ENCODE measurements at regions not wholly inside any gene's neighbourhood (a gene's known extent, or its start where the extent isn't known, plus 50 kb on each side); places are given as distances from the start of the nearest gene placed in this dataset.
A peak's percentile ranks its signal among the peaks of the same experiment; 100 is the strongest.

DNA sequence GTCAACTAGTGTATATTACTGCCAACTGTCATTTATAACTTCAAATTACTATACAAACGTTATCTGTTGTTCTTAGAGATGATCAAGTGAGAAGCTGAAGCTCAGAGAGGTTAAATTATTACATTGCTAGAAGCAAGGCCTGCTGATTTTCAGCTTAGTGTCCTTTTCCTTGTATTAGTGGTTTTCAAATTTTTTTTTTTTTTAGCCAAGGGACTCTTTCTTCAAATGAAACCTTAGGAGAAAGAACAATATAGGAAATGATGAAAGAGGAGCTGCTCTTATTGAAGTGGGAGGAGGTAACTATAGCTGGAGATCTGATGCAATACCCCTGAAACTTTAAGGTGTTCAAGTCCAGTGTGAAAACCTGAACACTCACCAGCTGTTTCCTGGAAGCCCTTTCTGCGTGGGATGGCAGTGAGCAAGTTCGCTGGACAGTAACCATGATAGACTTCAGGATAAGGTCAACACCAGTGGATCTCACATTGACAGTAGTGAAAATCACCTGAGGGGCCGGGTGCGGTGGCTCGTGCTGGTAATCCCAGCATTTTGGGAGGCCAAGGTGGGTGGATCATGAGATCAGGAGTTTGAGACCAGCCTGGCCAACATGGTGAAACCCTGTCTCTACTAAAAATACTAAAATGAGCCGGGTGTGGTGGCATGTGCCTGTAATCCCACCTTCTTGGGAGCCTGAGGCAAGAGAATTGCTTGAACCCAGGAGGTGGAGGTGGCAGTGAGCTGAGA lies 376.2 kb downstream of the EDEM1 start (continued):
- TF ChIP-seq, protein P1, sequence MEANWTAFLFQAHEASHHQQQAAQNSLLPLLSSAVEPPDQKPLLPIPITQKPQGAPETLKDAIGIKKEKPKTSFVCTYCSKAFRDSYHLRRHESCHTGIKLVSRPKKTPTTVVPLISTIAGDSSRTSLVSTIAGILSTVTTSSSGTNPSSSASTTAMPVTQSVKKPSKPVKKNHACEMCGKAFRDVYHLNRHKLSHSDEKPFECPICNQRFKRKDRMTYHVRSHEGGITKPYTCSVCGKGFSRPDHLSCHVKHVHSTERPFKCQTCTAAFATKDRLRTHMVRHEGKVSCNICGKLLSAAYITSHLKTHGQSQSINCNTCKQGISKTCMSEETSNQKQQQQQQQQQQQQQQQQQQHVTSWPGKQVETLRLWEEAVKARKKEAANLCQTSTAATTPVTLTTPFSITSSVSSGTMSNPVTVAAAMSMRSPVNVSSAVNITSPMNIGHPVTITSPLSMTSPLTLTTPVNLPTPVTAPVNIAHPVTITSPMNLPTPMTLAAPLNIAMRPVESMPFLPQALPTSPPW (CRISPR knock-in tag; IDR thresholded peaks at IDR 0.05), result peak; percentile 36; the same call in 1 of the 2 replicates
- TF ChIP-seq NONO (IDR thresholded peaks at IDR 0.05; ENCODE audit: low read depth in 2 of 2, low read length in 1 of 2), result no peak
- TF ChIP-seq ZC3H4 (CRISPR knock-in tag; IDR thresholded peaks at IDR 0.05; ENCODE audit: borderline replicate concordance), result no peak
- TF ChIP-seq RFX5 (IDR thresholded peaks at IDR 0.05; ENCODE audit: low read depth, low read length), result no peak
- TF ChIP-seq SMARCC2 (IDR thresholded peaks at IDR 0.05; ENCODE audit: low read depth), result peak; percentile 39; the same call in 1 of the 2 replicates
- TF ChIP-seq ZNF23 (CRISPR knock-in tag; IDR thresholded peaks at IDR 0.05), result no peak
- TF ChIP-seq ZNF134 (CRISPR knock-in tag; conservative IDR thresholded peaks at IDR 0.05), result peak; percentile 28; the same call in 1 of the 2 replicates
- no peak for TF ChIP-seq SRSF7 (optimal IDR thresholded peaks at IDR 0.05; ENCODE audit: low read depth, low read length)
- TF ChIP-seq HDAC2 (IDR thresholded peaks at IDR 0.05), result peak; percentile 71; the same call in 1 of the 2 replicates
- TF ChIP-seq BHLHE40 (IDR thresholded peaks at IDR 0.05; ENCODE audit: low read length), result peak; percentile 50
- TF ChIP-seq, protein P2, sequence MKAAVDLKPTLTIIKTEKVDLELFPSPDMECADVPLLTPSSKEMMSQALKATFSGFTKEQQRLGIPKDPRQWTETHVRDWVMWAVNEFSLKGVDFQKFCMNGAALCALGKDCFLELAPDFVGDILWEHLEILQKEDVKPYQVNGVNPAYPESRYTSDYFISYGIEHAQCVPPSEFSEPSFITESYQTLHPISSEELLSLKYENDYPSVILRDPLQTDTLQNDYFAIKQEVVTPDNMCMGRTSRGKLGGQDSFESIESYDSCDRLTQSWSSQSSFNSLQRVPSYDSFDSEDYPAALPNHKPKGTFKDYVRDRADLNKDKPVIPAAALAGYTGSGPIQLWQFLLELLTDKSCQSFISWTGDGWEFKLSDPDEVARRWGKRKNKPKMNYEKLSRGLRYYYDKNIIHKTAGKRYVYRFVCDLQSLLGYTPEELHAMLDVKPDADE (conservative IDR thresholded peaks at IDR 0.05; ENCODE audit: control insufficient read depth, low read depth, low read length), result no peak
- TF ChIP-seq TARDBP (IDR thresholded peaks at IDR 0.05), result no peak
- peak; percentile 67 to 70 for TF ChIP-seq NRF1 (conservative IDR thresholded peaks at IDR 0.05 in 1 of 2, IDR thresholded peaks at IDR 0.05 in 1 of 2)
- TF ChIP-seq PHF21A (IDR thresholded peaks at IDR 0.05; ENCODE audit: borderline replicate concordance, low read depth), result no peak
- TF ChIP-seq, protein P3, sequence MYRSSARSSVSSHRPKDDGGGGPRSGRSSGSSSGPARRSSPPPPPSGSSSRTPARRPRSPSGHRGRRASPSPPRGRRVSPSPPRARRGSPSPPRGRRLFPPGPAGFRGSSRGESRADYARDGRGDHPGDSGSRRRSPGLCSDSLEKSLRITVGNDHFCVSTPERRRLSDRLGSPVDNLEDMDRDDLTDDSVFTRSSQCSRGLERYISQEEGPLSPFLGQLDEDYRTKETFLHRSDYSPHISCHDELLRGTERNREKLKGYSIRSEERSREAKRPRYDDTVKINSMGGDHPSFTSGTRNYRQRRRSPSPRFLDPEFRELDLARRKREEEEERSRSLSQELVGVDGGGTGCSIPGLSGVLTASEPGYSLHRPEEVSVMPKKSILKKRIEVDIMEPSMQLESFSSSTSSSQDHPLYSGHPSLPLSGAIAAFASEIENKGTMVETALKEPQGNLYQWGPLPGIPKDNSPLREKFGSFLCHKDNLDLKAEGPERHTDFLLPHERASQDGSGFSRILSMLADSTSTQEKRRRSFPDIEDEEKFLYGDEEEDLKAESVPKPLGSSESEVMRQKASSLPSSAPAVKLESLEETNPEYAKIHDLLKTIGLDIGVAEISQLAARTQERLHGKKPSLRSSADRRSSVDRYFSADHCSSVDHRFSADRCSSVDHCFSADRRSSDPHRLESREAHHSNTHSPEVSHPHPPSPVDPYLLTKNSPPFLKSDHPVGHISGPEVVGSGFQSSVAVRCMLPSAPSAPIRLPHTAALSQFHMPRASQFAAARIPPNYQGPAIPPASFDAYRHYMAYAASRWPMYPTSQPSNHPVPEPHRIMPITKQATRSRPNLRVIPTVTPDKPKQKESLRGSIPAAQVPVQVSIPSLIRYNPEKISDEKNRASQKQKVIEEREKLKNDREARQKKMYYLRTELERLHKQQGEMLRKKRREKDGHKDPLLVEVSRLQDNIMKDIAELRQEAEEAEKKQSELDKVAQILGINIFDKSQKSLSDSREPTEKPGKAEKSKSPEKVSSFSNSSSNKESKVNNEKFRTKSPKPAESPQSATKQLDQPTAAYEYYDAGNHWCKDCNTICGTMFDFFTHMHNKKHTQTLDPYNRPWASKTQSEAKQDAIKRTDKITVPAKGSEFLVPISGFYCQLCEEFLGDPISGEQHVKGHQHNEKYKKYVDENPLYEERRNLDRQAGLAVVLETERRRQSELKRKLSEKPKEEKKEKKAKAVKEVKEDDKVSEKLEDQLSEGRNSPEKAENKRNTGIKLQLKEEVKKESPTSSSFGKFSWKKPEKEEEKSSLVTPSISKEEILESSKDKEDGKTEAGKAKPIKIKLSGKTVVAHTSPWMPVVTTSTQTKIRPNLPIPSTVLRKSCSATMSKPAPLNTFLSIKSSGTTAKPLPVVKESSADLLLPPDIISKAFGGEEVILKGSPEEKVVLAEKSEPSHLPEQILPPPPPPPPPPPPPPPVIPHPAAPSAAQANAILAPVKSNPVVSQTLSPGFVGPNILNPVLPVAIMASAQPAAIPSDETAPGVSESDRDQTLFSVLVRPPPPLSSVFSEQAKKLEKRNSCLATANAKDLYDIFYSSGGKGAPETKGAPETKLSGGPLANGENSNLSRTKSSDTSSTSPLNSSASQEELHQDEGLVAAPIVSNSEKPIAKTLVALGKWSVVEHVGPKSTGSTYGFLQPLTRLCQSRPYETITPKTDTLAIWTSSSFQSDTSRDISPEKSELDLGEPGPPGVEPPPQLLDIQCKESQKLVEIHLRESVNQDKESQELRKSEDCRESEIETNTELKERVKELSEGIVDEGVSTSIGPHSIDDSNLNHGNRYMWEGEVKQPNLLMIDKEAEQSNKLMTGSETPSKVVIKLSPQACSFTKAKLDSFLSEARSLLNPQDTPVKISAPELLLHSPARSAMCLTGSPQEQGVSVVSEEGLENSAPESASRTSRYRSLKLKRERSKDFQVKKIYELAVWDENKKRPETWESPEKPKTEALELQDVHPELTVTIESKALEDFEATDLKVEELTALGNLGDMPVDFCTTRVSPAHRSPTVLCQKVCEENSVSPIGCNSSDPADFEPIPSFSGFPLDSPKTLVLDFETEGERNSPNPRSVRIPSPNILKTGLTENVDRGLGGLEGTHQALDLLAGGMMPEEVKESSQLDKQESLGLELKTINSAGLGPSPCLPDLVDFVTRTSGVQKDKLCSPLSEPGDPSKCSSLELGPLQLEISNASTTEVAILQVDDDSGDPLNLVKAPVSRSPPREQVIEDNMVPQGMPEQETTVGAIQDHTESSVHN (IDR thresholded peaks at IDR 0.05; ENCODE audit: borderline replicate concordance in 1 of 2, low read depth in 1 of 2), result peak in 1 of 2 experiments; percentile 93; a peak in 2 of 4 replicates
- TF ChIP-seq ZNF184 (CRISPR knock-in tag; IDR thresholded peaks at IDR 0.05), result no peak
- TF ChIP-seq ZNF347 (CRISPR knock-in tag; IDR thresholded peaks at IDR 0.05; ENCODE audit: low read depth), result no peak
- TF ChIP-seq KLF6 (CRISPR knock-in tag; IDR thresholded peaks at IDR 0.05; ENCODE audit: borderline replicate concordance), result peak; percentile 53; the same call in 1 of the 2 replicates
